NT2/D1 (cell line): ENCODE measurements at regions not wholly inside any gene's neighbourhood (a gene's known extent, or its start where the extent isn't known, plus 50 kb on each side); places are given as distances from the start of the nearest gene placed in this dataset.

Source experiments
- DNase-seq: peaks from one replicate; pipeline ENCODE4 v3.0.0-alpha.2; 2011; ENCODE audit warnings: low read depth, low spot score
- H3K27me3 ChIP-seq: 2 replicates; pipeline ENCODE4 v1.6.0; 2011; ENCODE audit warnings: mild to moderate bottlenecking; ENCODE audit not compliant: insufficient read length, insufficient read depth
- H3K36me3 ChIP-seq: 2 replicates; pipeline ENCODE4 v1.6.1; 2011; ENCODE audit warnings: mild to moderate bottlenecking, low read length, mixed read lengths; ENCODE audit not compliant: insufficient read depth, insufficient read length
- H3K4me1 ChIP-seq: 2 replicates; pipeline ENCODE4 v1.5.1; 2011; ENCODE audit not compliant: insufficient read depth, insufficient read length
- H3K4me3 ChIP-seq: 2 replicates; pipeline ENCODE4 v1.5.1; 2011; ENCODE audit warnings: low read depth; ENCODE audit not compliant: insufficient read length
- H3K9ac ChIP-seq: 2 replicates; pipeline ENCODE4 v1.6.0; 2011; ENCODE audit warnings: low read depth; ENCODE audit not compliant: insufficient read length
- H3K9me3 ChIP-seq: 2 replicates; pipeline ENCODE4 v1.5.1; 2011; ENCODE audit warnings: mild to moderate bottlenecking, low read length; ENCODE audit not compliant: insufficient read depth
- SUZ12 ChIP-seq: IDR thresholded peaks from 2 replicates; pipeline ENCODE4 v1.6.1; 2011; ENCODE audit not compliant: insufficient read length, insufficient read depth; ENCODE audit errors: extremely low read depth
- YY1 ChIP-seq: IDR thresholded peaks from 2 replicates; pipeline ENCODE4 v1.6.1; 2011; ENCODE audit not compliant: insufficient read length, insufficient read depth
- ZNF274 ChIP-seq: IDR thresholded peaks from 2 replicates; pipeline ENCODE4 v1.6.1; 2011; ENCODE audit warnings: mild to moderate bottlenecking, low read depth, low read length

- Histone ChIP-seq H3K4me3 (no peak overlapping the region), H3K4me1 (no peaks in the 10 kb centered on the region), H3K27me3 (no peaks in the 10 kb centered on the region), H3K36me3 (no peaks in the 10 kb centered on the region), H3K9me3 (no peaks in the 10 kb centered on the region), H3K9ac (no peak overlapping the region)
- no peak for DNase-seq
- TF ChIP-seq SUZ12 = no peak
- TF ChIP-seq YY1 = no peak
- no peak for TF ChIP-seq ZNF274
Measured at GRCh38 chr7:16130111-16131110, 290.9 kb downstream of the CRPPA start.

GRCh38 chr7:16129431-16130110 is 291.8 kb downstream of the CRPPA start:
- TF ChIP-seq YY1 = no peak
- TF ChIP-seq SUZ12 = no peak
- no peak for TF ChIP-seq ZNF274
- Histone ChIP-seq H3K9ac (no peak overlapping the region), H3K9me3 (no peaks in the 10 kb centered on the region), H3K27me3 (no peaks in the 10 kb centered on the region), H3K4me1 (no peaks in the 10 kb centered on the region), H3K36me3 (no peaks in the 10 kb centered on the region), H3K4me3 (no peak overlapping the region)
- no peak for DNase-seq

- Histone ChIP-seq H3K4me1 (no peaks in the 10 kb centered on the region), H3K9me3 (no peaks in the 10 kb centered on the region), H3K4me3 (no peak overlapping the region), H3K9ac (no peak overlapping the region), H3K36me3 (no peaks in the 10 kb centered on the region), H3K27me3 (no peaks in the 10 kb centered on the region)
- DNase-seq = no peak
- TF ChIP-seq YY1 (no peak), SUZ12 (no peak), ZNF274 (no peak)
Measured at GRCh38 chr7:16123117-16123770, 298.1 kb downstream of the CRPPA start.

DNA sequence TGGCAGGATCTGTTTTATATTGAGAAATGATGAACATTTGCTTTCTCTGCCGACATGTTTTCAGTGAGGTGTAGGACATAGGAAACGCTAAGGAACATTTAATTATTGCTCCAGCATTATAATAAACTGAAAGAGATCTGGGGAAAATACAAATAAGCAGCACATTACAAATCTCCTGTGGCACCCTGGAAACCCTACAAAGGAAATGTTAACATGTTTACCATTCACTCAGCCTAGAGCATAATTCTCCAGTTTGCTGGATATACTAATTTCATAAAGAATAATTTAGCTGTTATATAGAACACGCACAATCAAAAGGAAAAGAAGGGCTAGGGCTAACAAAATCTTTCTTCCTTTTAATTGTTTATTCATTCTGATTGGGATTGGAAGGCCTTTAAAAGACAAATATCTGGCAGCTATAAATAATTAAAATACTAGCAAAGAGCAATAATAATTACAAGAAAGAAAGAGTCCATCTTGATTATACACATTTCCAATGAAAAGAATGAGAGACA is 299.4 kb downstream of the CRPPA start:
- no peak for TF ChIP-seq ZNF274
- TF ChIP-seq YY1 = no peak
- no peak for TF ChIP-seq SUZ12
- no peaks in the 10 kb centered on the region for H3K4me1 ChIP-seq
- DNase-seq = no peak
- no peak overlapping the region for H3K4me3 ChIP-seq
- H3K36me3 ChIP-seq = no peaks in the 10 kb centered on the region
- H3K9me3 ChIP-seq = no peaks in the 10 kb centered on the region
- no peak overlapping the region for H3K9ac ChIP-seq
- no peaks in the 10 kb centered on the region for H3K27me3 ChIP-seq

DNA sequence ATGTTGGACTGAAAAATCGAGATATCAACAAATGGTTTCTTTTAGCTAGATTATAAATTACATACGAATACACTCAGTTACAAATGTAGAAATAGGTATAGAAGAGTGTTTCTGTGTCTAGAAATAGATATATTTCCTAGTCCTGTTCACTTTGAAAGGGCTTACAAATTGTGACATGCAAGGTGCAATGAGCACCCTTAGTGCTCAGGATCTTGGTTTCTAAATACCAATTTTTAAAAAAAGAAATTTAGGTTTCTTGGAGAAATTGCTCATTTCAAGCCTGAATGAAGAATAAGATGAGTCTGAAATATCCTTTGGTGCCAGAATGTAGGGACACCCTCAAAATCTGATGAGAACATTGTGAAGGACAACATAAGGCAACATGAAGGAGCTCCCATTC is 306.0 kb downstream of the CRPPA start:
- Histone ChIP-seq H3K27me3 (no peaks in the 10 kb centered on the region), H3K4me1 (no peaks in the 10 kb centered on the region), H3K9ac (no peak overlapping the region), H3K9me3 (no peaks in the 10 kb centered on the region), H3K4me3 (no peak overlapping the region), H3K36me3 (no peaks in the 10 kb centered on the region)
- no peak for DNase-seq
- TF ChIP-seq ZNF274 = no peak

DNA sequence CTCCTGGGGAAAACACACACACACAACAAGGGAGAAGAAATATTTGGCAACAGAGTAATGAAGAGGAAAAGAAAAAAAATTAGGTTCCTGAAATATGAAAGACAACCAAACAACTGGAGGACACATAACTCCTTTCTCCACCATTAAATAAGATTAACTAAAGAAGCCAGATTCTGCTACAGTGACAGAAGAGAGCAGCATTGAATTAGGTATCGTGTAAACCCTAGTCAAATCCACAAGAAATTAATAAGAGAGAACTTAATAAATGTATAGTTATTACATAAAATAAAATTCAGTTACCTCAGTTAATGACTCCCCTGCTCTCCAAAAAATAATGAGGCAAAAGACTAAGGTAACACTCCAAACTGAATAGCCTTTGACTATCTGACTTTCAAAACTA is 306.7 kb downstream of the CRPPA start:
- Histone ChIP-seq H3K27me3 (no peaks in the 10 kb centered on the region), H3K4me3 (no peak overlapping the region), H3K9me3 (no peaks in the 10 kb centered on the region), H3K9ac (no peak overlapping the region), H3K4me1 (no peaks in the 10 kb centered on the region), H3K36me3 (no peaks in the 10 kb centered on the region)
- peak; percentile 16 for DNase-seq
- TF ChIP-seq ZNF274 (no peak), YY1 (no peak), SUZ12 (no peak)
